ENCODE measurements at regions not wholly inside any gene's neighbourhood (a gene's known extent, or its start where the extent isn't known, plus 50 kb on each side); places are given as distances from the start of the nearest gene placed in this dataset.
A peak's percentile ranks its signal among the peaks of the same experiment; 100 is the strongest.
"Not testable (repeated sequence)": the region's sequence is repeated elsewhere in the genome, so short reads cannot be mapped to it uniquely, and the experiment has no call there.

DNA sequence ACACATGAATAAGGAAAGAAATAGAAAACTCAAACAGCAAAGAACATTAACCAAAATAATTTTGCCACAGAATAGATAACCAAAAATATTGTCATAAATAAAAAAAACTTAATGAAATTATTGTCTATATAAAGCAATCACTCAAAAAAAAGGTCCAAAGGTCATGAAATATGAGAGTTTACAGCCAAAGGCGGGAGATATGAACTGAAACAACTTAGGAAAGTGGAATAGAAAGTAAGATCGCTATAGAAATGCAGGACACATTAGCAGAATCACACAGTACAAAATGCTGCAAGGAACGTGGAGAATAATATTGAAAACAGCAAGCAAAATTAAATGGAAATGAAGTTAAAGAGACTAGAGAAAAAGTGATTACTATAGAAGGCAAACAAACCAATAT, 375.0 kb upstream of the ARHGEF26 start:
- no peak for DNase-seq

DNA sequence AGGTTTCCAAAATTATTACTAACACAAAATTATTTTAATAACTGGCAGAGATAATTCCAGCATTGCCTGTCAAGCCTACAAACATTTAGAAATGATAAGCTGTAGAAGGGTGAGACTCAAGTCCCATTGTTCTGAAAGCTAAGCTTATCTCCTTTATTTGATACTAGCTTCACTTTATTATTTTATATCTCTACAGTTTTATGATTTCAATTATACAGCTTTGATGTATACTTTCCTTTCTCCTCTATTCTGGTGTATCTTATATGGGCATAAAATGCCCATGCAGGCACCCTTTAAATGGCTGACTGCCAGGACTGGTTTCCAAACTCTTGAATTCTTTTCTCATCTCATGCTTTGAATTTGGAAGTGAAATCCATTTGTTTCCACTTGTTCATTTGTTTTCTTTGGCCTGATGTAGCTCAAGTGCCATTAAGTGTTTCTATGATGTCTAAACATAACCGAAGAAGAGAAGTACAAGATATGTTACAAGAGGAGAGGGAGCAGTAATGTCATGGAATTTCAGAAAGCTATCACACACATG, 372.1 kb upstream of the ARHGEF26 start:
- no peak for DNase-seq

DNA sequence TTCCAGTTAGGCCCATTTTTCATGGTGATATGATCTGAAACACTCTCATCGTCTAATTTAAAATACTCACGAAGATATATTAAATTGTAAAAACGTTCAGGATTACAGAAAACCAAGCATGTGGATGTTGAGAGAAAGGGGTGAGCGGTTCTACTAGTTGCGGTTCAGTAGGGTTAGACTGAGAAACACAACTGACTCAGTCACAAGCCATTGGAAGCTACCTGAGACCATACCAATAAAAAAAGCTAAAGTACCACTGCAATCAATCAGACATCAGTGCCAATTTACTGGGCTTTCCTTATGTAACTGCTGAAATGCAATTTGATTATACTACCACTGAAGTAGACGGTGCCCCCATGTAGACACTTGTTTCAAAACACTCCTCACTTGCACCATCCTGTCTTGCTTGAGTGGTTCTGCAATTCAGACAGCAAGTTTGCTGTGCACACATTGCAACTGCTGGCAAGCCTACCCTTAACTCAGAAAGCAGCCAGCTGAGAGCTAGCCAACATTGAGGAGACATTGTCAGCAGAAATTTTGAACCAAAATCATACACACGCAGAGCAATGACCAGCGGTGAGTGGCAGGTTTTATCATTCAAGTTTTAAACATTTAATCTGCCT, 368.7 kb upstream of the ARHGEF26 start:
- DNase-seq = peak in 2 of 51 donors; percentile 2 to 3

DNA sequence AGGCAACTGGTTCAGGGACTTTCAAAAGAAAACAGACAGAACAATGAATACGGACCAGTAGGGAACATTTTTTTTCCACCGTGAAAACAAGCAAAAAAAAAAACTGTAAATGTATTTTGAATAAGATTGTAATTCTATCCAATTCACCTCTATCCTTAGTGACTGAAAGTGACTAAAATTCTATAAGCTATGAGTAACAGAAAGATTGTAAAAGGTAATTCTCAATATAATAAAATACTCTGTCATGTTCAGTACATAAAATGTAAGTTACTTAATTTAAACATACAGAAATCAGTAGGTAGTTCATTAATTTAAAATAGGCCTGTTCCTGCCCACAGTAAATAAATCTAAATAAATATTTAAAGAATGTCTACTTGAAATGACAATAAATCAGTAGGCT, 368.2 kb upstream of the ARHGEF26 start:
- DNase-seq = no peak

DNA sequence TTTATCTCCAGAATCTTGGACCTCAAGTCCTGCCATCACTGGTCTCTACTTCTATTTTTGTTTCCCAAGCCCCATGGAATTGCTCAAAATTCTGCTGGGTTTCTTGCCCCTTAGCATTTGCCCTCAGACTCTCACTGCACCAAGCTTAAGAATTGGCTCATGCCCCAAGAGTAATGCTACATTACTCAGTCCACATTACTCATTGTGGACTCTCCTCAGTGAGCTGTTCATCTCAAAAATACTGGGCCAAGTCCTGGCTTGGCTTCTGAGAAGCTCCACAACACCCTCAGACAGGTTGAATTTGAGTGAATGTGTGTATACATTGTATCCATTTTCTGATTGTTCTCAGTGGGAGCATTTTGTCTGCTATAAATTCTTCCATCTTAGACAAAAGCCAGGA, 364.4 kb upstream of the ARHGEF26 start:
- no peak for DNase-seq

DNA sequence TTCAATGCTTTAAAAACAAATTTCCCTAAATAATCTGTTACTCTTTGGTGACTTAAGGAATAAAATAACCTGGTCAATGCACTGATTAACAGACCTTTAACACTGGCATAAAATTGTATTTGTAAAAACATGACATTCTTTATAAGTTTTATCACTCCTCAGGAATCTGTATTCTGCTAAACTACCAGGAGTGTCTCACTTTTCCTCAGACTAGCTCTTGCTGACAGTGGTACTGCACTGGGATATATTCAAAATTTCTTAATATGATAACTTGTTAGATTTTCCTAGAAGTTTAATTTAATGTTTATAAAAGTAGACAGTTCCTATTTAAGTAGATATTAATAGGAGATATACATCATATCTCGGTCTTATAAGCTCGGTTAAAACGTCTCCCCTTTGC, 363.4 kb upstream of the ARHGEF26 start:
- no peak for DNase-seq

DNA sequence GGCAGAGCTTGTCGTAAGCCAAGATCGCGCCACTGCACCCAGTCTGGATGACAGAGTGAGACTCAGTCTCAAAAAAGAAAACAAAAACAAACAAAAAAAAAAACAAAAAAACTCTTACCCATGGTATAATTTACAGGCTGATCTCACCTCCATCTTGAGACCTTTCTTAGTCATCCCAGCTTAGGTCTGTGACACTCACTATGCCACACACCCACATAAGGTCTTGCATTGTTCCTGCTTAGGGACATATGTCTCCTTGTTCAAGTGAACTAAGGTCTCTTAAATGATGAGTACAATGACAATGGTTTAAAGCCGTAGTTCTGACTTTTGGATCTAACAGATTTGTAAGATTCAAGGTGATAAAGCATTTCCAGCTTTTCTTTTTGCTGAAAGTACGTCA, 360.2 kb upstream of the ARHGEF26 start:
- DNase-seq = no peak

DNA sequence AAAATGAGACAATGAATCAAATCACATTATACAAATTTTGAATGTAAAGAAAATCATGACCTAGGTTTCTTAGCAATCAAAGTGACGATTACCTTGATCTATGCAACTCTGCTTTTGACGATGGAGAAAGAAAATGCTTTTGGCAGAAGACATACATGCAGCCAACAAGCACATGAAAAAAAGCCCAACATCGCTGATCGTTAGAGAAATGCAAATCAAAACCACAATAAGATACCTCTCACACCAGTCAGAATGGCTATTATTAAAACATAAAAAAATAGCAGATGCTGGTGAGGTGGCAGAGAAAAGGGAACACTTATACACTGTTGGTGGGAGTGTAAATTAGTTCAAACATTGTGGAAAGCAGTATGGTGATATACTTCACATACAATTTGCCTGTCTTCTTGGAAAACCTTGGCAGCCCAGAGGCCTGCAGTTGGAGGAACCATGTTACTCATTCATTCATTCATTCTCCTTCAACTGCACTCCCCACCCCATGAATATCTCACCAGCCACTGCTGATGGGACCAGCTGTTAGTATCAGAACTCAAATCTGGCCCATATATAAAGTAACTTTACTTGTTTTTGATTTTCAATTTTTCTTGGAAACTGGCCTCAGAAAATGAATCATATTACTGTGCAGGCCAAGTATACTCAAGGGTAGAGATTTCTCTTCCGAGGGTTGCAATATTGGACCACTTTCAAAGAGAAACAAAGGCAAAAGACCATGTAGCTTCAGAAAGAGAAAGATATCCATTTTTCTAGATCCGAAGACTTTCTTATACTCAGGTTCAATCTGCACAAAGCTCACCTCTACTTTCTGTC, 358.6 kb upstream of the ARHGEF26 start:
- no peak for DNase-seq

DNA sequence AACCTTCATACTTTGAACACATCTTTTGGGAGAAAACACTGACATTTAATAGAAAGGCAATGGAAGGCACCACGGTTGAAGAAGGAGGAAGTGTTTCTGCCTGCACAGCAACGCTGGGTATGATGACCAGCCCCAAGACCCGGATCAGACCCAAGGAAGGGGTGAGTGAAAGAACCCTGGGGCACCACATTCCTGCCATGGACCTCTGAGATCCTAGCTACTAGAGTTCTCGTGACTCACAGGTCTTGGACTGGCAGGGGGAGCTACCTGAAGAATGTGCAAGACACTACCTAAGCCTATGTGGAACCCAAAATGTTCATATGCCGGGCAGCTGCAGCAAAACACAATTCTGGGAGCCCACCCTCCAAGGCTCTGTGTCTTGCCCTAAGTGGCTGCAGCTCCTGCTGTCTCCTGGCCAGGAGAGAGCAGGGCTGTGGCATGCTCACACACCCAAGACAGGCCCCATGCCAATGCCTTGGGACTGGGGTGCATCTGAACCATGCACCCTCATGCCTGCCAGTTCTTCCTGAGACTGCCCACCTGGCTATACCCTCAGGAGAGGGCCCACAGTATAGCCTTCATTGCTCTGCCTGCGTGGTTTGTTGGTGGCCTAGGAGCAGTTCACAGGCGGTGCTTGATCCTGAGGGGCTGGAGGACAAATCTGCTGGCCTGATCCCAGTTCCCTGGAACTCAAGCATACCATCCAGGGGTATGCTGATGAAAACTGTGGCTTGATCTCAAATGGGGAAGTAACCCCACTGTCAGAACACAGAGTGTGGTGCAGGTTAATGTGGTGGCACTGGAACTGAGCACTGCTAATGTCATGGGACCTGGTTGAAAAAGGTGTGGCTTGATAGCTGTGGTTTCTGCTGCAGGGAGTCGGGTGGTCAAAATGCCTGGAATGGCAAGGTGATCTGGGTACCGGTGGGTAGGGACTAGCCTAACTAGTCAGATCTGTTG, 353.3 kb upstream of the ARHGEF26 start:
- no peak for DNase-seq

DNA sequence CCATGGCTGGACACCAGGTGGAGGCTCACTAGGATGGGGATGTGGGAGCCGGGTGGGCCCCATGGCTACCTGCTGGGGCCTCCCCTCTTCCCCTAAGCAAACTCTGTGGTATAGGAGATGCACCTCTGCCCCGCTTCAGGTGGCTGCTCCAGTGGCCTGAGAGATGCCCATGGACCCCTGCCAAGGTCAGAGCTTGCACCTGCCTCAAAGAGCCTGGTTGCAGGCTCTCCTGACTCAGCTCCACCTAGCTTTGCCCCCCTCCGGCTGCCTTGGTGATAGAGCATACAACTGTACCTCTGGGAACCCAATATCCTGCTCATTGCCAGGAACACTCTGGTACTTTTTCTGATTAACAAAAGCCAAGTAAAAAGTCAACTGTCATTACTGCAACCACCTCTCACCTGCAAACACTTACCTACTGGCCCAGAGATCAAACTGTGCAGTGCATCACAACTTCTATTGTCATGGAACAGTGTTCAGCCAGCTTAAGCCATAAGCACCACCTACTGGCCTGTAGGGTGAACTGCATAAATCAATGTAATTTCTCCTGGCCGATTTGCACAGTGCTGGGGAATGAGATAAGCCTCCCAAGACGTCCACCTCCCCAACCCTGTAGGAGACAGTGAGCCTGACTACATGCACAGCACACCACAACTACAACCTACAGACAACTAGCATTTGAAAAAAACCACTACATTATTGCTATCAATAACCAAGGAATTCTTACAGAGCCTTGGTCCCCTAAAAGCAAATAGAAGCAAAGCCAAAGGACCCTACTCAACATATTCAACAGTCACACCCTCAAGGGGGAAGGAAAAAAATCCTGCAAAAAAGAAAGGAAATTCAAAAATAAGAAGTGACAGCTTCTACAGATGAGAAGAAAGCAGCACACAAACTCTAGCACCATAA, 352.4 kb upstream of the ARHGEF26 start:
- DNase-seq = peak in 9 of 51 donors; percentile 1 to 26 (median 6)

DNA sequence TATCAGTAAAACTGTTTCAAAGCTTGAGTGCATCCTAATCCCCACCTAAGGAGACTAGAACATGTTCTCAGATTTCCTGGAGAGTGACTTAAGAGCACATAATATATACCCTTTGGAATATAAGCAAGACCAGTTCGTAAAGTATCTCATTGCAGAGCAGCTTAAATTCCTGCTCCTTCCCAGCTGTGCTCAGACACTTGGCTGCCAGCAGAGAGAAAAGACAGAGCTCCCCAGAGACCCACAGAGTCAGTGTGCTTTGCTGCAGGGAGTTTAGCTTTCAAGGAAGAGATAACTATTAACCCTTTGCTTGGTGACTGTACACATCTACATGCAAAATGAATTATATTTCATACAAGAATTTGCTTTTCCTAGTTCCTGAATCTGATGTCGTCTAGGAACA, 338.1 kb upstream of the ARHGEF26 start:
- no peak for DNase-seq

DNA sequence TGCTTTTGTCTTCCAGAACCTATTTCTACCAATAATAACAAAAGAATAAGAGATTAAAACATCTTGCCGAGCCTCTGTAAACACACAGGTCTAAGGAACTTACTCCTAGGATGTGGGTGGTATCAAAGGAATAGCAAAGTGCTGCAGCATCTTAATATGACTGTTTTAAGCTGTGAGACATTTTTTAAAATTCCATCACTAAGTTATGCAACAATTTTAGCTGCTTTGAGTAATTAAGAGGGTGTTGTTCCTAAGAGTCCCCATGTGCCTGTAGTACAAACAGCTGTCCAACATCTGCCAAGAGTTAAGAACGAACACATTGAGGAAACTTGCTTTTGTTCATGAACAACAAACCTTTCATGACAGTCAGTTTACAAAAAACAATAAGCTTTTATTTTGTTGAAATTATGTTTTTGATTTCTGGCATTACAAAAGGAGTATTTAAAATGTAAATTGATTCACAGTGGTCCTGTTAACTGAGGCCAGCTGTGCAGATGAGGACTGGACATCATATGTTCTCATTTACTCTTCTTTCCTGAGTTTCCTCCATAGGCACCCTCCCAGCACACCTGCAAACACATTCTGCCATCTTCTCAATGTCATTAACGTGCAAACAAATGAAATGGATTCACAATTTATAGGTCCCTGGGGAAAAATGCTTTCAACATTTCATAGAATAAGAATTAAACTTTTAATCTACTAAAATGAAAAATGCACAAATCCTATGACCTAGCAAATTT, 337.3 kb upstream of the ARHGEF26 start:
- no peak for DNase-seq

DNA sequence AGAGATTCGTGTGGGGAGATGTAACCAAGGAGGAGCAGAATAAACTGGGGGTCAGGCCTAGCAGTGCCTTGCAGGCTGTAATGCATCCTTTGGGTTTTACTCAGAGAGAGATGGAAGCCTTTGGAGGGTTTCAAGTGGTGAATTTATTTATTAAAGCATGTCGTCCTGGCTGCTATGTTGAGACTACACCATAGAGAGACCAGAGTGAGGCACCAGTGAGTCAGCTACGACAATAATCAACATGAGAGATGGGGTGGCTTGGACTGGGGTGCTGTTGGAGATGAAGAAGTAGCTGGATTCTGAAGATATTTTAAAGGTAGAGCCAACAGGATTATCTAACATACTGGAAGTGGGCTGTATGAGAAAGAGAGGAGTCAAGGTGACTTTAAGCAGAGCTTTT, 335.3 kb upstream of the ARHGEF26 start:
- DNase-seq = no peak

DNA sequence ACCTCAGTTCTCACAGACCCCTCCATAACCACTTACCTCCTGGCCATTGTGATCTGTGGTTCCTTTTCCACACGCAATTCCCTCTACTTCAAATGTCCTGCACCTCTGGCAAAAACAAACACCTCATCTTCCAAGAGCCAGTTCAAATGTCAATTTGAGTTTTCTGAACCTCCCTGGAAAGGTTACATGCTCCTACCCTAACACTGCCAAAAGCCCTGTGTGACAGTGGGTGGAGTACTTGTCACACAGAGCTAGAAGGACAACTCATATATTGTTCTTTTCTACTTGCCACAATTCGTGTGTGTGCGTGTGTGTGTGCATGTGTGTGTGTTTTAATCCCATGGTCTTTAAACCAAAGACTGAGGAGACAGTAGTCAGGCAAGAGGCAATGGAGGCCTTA, 331.8 kb upstream of the ARHGEF26 start:
- DNase-seq = no peak

DNA sequence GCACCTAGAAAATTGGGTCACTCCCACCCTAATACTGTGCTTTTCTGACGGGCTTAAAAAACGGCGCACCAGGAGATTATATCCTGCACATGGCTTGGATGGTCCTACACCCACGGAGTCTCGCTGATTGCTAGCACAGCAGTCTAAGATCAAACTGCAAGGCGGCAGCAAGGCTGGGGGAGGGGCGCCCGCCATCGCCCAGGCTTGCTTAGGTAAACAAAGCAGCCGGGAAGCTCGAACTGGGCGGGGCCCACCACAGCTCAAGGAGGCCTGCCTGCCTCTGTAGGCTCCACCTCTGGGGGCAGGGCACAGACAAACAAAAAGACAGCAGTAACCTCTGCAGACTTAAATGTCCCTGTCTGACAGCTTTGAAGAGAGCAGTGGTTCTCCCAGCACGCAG, 324.1 kb upstream of the ARHGEF26 start:
- DNase-seq = not testable (repeated sequence)

DNA sequence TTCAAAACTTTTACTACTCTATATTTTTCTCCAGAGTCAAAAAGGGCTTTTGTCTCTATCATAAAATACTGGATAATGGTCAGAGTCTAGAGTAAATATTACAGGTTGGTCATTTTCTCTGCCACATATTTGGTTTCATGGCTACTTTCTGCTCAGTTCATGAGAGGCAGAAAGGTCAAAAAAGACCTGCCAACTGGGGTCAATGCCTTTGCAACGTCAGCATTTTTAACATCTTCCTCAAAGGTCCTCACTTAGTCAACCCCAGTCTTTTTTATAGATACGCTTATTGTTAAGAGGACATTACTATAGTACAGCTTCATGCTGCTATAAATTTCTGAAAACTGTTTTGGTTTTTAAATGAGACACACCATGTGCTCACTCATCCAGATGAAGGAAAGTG, 312.1 kb upstream of the ARHGEF26 start:
- no peak for DNase-seq

DNA sequence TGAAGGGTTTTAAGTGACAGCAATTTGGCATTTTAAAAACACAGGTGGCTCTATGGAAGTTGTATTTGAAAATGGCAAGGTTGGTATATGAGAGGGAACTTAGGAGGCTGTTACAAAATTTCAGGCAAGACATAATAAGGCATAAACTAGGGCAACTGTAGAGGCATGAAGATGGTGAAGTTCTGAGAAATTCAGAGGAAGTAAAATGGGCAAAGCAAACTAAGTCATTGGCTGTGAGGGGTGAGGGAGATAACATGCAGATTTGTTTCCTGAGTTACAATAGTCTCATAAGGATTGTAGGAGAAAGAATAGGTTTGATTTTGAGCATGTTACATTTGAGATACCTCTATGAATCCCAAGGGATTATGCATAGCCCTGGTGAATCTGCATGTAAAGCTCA, 302.9 kb upstream of the ARHGEF26 start:
- DNase-seq = no peak

DNA sequence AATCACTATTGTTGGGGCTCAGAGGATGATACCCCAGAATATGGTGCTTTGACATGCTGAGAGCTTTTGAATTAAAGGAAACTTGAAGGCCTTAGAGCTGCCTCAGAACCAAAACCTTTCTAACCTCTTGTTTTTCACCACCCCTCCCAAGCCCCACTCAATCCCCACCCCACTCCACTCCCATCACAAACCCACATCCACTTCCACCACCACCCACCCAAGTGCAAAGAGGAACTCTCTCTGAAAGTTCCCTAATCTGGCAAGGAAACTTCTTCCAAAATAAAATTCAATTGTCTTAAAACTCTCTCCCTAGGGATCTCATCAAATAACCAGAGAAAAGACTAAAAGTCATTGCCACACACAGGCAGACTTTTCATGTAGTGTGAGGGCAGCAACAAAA, 301.2 kb upstream of the ARHGEF26 start:
- DNase-seq = no peak

DNA sequence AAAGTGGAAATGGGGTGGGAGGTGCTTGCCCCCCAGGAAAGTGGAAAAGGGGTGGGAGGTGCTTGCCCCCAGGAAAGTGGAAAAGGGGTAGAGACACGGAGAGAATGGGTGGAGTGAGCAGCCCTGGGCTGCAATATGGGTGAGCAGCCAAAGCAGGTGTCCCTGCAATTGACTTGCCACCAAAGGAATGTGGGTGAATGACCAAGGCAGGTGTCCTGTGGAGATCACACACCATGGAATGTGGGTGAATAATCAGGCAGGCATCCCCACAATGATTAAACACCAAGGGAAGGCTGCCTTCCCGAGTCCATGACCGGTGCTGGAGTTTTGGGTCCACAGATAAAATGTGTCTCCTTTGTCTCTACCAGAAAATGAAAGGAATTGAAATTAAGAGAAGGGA, 292.8 kb upstream of the ARHGEF26 start:
- not testable (repeated sequence) for DNase-seq

DNA sequence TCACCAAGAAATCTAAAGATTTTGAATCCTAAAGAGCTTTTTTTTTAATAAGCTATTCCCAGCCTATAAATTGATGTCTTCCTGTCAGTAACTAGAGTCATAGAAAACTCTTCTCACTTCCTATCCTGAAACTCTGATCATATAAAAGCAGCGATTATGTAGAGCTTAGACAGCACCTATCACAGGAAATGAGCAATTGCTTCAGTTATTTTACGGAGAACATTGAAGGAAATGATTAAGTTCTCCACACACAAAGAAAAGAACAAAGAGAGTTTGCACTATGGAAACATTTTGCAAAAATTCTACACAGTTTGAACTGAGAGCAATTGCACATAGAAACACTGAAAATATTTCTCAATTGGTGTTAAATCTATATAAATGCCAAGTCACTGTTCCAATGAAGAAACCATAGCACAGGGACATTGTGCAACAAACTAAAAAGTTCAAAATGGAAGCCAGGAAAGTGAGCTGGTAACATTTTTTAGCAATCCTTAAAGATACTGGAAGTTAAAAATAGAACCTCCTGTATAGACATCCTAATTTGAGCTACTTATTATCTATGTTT, 291.5 kb upstream of the ARHGEF26 start:
- no peak for DNase-seq
